IMR-90 (cell line): ENCODE measurements at regions not wholly inside any gene's neighbourhood (a gene's known extent, or its start where the extent isn't known, plus 50 kb on each side); places are given as distances from the start of the nearest gene placed in this dataset.

ENCODE experiments used
- ATAC-seq: fragments of 200-7000 bp; cut with Tn5 transposase; 2 replicates; pipeline ENCODE4 v1.9.1; 2020; ENCODE audit warnings: low read depth, mild to moderate bottlenecking, moderate library complexity
- BruUV-seq: library from RNA; stranded (reverse); fragments of 400-500 nt; replicated peaks from 2 replicates; lab custom pipeline; 2021; lab: Mats Ljungman, UMichigan
- CTCF ChIA-PET: fragments of 300-600 bp; formaldehyde crosslinking; extraction: SDS; loops from one replicate; lab custom pipeline; 2021; ENCODE audit warnings: antibody characterized with exemption; lab: Yijun Ruan, JAX
- POLR2A ChIA-PET: fragments of 300-600 bp; sonication (Branson Sonifier 250); formaldehyde crosslinking; loops from one replicate; lab custom pipeline; 2022; ENCODE audit warnings: antibody characterized with exemption; ENCODE audit not compliant: unreplicated experiment; lab: Charles Lee
- DNase-seq: peaks from one replicate; pipeline ENCODE4 v3.0.0; 2013
- H2AFZ ChIP-seq: replicated peaks from 2 replicates; pipeline ENCODE3; 2013; ENCODE audit warnings: low read length, mild to moderate bottlenecking; ENCODE audit not compliant: poor library complexity
- H2AK5ac ChIP-seq: 2 replicates; pipeline ENCODE4 v1.6.1; 2013; ENCODE audit warnings: low read depth, low read length, inconsistent platforms
- H2AK9ac ChIP-seq: replicated peaks from 2 replicates; pipeline ENCODE3; 2013; ENCODE audit warnings: mild to moderate bottlenecking, low read depth, low read length, moderate library complexity; ENCODE audit not compliant: poor library complexity
- H2BK120ac ChIP-seq: 2 replicates; pipeline ENCODE4 v1.6.1; 2013; ENCODE audit warnings: low read depth, low read length, inconsistent platforms
- H2BK15ac ChIP-seq: 3 replicates; pipeline ENCODE4 v1.6.1; 2013; ENCODE audit warnings: low read depth, low read length, inconsistent platforms
- H2BK20ac ChIP-seq: 2 replicates; pipeline ENCODE4 v1.6.1; 2013; ENCODE audit warnings: low read depth, mild to moderate bottlenecking, inconsistent platforms, low read length, moderate library complexity
- H2BK5ac ChIP-seq: 2 replicates; pipeline ENCODE4 v1.6.1; 2013; ENCODE audit warnings: mild to moderate bottlenecking, low read depth, low read length, inconsistent platforms; ENCODE audit not compliant: poor library complexity, severe bottlenecking
- H3K14ac ChIP-seq: replicated peaks from 2 replicates; pipeline ENCODE4 v1.6.1; 2013; ENCODE audit warnings: low read depth, low read length, inconsistent platforms
- H3K18ac ChIP-seq: 2 replicates; pipeline ENCODE4 v1.6.1; 2013; ENCODE audit warnings: low read depth, low read length, control low read depth
- H3K23ac ChIP-seq: 2 replicates; pipeline ENCODE4 v1.6.1; 2013; ENCODE audit warnings: low read depth, low read length, inconsistent platforms
- H3K27ac ChIP-seq: 2 replicates; pipeline ENCODE4 v1.5.1; 2013; ENCODE audit warnings: mild to moderate bottlenecking, control low read depth, low read length; ENCODE audit not compliant: insufficient read depth
- H3K27me3 ChIP-seq: 2 replicates; pipeline ENCODE4 v1.6.1; 2013; ENCODE audit warnings: low read length; ENCODE audit not compliant: control insufficient read depth, insufficient read depth
- H3K36me3 ChIP-seq: 2 replicates; pipeline ENCODE4 v1.6.1; 2013; ENCODE audit warnings: low read length, mixed read lengths; ENCODE audit not compliant: control insufficient read depth, insufficient read depth
- H3K4ac ChIP-seq: 2 replicates; pipeline ENCODE4 v1.6.1; 2013; ENCODE audit warnings: low read depth, low read length, inconsistent platforms
- H3K4me1 ChIP-seq: 2 replicates; pipeline ENCODE4 v1.6.1; 2013; ENCODE audit warnings: low read length, mixed read lengths; ENCODE audit not compliant: control insufficient read depth, insufficient read depth
- H3K4me2 ChIP-seq: 2 replicates; pipeline ENCODE4 v1.6.1; 2013; ENCODE audit warnings: low read depth, mild to moderate bottlenecking, control low read depth, low read length, moderate library complexity
- H3K4me3 ChIP-seq: 2 replicates; pipeline ENCODE4 v1.5.1; 2013; ENCODE audit warnings: low read depth, mild to moderate bottlenecking, control low read depth, low read length, moderate library complexity; ENCODE audit not compliant: insufficient read depth
- H3K56ac ChIP-seq: 2 replicates; pipeline ENCODE4 v1.6.1; 2013; ENCODE audit warnings: low read length, inconsistent platforms; ENCODE audit not compliant: insufficient read depth; ENCODE audit errors: extremely low read depth
- H3K79me1 ChIP-seq, 2 experiments: 2 replicates each; pipeline ENCODE4 v1.6.1; 2013; ENCODE audit warnings: low read length in 2 of 2, inconsistent platforms in 1 of 2, low read depth in 1 of 2
- H3K9ac ChIP-seq: 2 replicates; pipeline ENCODE4 v1.6.1; 2013; ENCODE audit warnings: low read depth, low read length, control low read depth
- H3K9me1 ChIP-seq: 2 replicates; pipeline ENCODE4 v1.6.1; 2013; ENCODE audit warnings: low read length, inconsistent platforms; ENCODE audit not compliant: insufficient read depth
- H3K9me3 ChIP-seq: 2 replicates; pipeline ENCODE4 v1.6.1; 2013; ENCODE audit warnings: low read length; ENCODE audit not compliant: control insufficient read depth, insufficient read depth
- H4K20me1 ChIP-seq: 2 replicates; pipeline ENCODE4 v1.6.1; 2013; ENCODE audit warnings: low read length, inconsistent platforms; ENCODE audit not compliant: insufficient read depth
- H4K5ac ChIP-seq: 2 replicates; pipeline ENCODE4 v1.6.1; 2013; ENCODE audit warnings: mild to moderate bottlenecking, low read depth, low read length, control low read depth
- H4K8ac ChIP-seq, 2 experiments: 2 replicates each; pipeline ENCODE4 v1.6.1; 2013; ENCODE audit warnings: low read depth in 2 of 2, low read length in 2 of 2, control low read depth in 1 of 2, inconsistent platforms in 1 of 2
- H4K91ac ChIP-seq: 2 replicates; pipeline ENCODE4 v1.6.1; 2013; ENCODE audit warnings: low read depth, low read length, inconsistent platforms; ENCODE audit not compliant: insufficient read depth
- BHLHE40 ChIP-seq: fragments of 150-350 bp; IDR thresholded peaks from 2 replicates; pipeline ENCODE4 v1.6.1; 2016; ENCODE audit warnings: mild to moderate bottlenecking, low read depth, low read length
- CEBPB ChIP-seq: IDR thresholded peaks from 2 replicates; pipeline ENCODE4 v1.6.1; 2012; ENCODE audit warnings: low read depth, low read length, improper control_type of control experiment
- CHD1 ChIP-seq: IDR thresholded peaks from 2 replicates; pipeline ENCODE4 v1.6.1; 2012; ENCODE audit warnings: low read depth, low read length, improper control_type of control experiment
- FOS ChIP-seq: fragments of 150-350 bp; IDR thresholded peaks from 2 replicates; pipeline ENCODE4 v1.6.1; 2016; ENCODE audit warnings: low read depth, low read length
- MAFK ChIP-seq: IDR thresholded peaks from 2 replicates; pipeline ENCODE4 v1.6.1; 2012; ENCODE audit warnings: low read depth, low read length, improper control_type of control experiment
- MAZ ChIP-seq: IDR thresholded peaks from 2 replicates; pipeline ENCODE4 v1.6.1; 2012; ENCODE audit warnings: low read depth, mild to moderate bottlenecking, low read length, improper control_type of control experiment, moderate library complexity, borderline replicate concordance
- MXI1 ChIP-seq: IDR thresholded peaks from 2 replicates; pipeline ENCODE4 v1.6.1; 2012; ENCODE audit warnings: low read depth, mild to moderate bottlenecking, low read length, moderate library complexity, borderline replicate concordance
- NFE2L2 ChIP-seq: fragments of 150-350 bp; IDR thresholded peaks from 2 replicates; pipeline ENCODE4 v1.6.1; 2016; ENCODE audit warnings: low read depth, mild to moderate bottlenecking, low read length
- POLR2A ChIP-seq: IDR thresholded peaks from 2 replicates; pipeline ENCODE4 v1.6.1; 2012; ENCODE audit warnings: mild to moderate bottlenecking, low read depth, low read length
- RAD21 ChIP-seq: IDR thresholded peaks from 2 replicates; pipeline ENCODE4 v1.6.1; 2012; ENCODE audit warnings: low read length, improper control_type of control experiment
- RCOR1 ChIP-seq: IDR thresholded peaks from 2 replicates; pipeline ENCODE4 v1.6.1; 2012; ENCODE audit warnings: mild to moderate bottlenecking, low read length, improper control_type of control experiment; ENCODE audit not compliant: insufficient replicate concordance
- RFX5 ChIP-seq: IDR thresholded peaks from 2 replicates; pipeline ENCODE4 v1.8.0; 2012; ENCODE audit warnings: low read depth, mild to moderate bottlenecking, low read length, moderate library complexity
- SMC3 ChIP-seq: fragments of 150-350 bp; IDR thresholded peaks from 2 replicates; pipeline ENCODE4 v1.6.1; 2016; ENCODE audit warnings: low read depth, mild to moderate bottlenecking, antibody characterized with exemption, low read length, moderate library complexity
- USF2 ChIP-seq: fragments of 150-350 bp; IDR thresholded peaks from 2 replicates; pipeline ENCODE4 v1.6.1; 2017; ENCODE audit warnings: mild to moderate bottlenecking, antibody characterized with exemption, low read length, low read depth
- WGBS, 2 experiments: methylation state at CpG; one replicate each; pipeline versions ENCODE4 v1.1.5 to v1.1.7; 2013; ENCODE audit warnings: missing lambda C conversion rate in 2 of 2; ENCODE audit not compliant: insufficient read length in 1 of 2; ENCODE audit errors: extremely low coverage in 2 of 2; 5-methylcytosine and 5-hydroxymethylcytosine counted together
- dilution Hi-C: fragments of 300-500 bp; cut with HindIII; formaldehyde crosslinking; loops from one replicate; pipeline ENCODE4 v1.14.3; 2018; ENCODE audit warnings: low sequenced_read_pairs; ENCODE audit not compliant: unreplicated experiment
- in situ Hi-C: fragments of 300-500 bp; cut with MboI; formaldehyde crosslinking; loops from 3 replicates; pipeline ENCODE4 v1.14.3; 2019; ENCODE audit warnings: low sequenced_read_pairs, inconsistent platforms, mixed read lengths
- intact Hi-C: fragments of 100-400 bp; cut with micrococcal nuclease; formaldehyde crosslinking; loops from 2 replicates; pipeline ENCODE4 v1.10.0; 2022
- TF ChIP-seq, protein P1 (sequence below): fragments of 150-350 bp; IDR thresholded peaks from 2 replicates; pipeline ENCODE4 v1.6.1; 2016; ENCODE audit warnings: low read depth, mild to moderate bottlenecking, low read length, moderate library complexity, borderline replicate concordance
- TF ChIP-seq, protein P2 (sequence below): conservative IDR thresholded peaks from 2 replicates; pipeline ENCODE4 v1.5.1; 2012; ENCODE audit warnings: mild to moderate bottlenecking, low read depth, low read length, improper control_type of control experiment

DNA sequence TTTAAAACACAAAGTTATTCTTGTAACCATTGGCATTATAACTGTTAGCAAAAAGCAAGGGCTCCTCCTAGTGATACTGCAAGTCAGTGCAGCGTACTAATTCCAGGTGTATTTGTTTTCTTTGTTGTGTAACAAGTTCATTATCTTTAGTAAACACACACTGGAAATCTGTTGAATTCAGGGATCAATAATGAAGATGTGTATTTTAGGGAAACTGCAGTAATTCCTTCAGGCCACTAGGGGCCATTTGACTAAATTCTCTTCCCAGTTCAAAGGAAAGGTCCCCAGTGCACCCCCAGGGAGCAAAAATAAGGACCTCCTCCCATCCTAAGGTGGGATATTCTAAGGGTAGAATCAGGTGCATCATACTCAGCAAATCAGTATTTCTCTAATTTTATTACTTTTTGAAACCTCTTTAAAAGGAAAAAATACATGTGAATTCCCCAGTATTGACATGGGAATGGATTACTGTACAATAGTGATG, 158.6 kb upstream of the LYZL1 start:
- H2AK9ac ChIP-seq, result no peak overlapping the region
- H3K9ac ChIP-seq, result no peak overlapping the region
- ChIA-PET POLR2A (no interaction called here), CTCF (interaction anchor here (1.3 to 1.6 kb wide), 3 partner anchors 10 to 466 kb away, joined by 3 to 10 read pairs (median 7); no protein-coding TSS in a partner anchor)
- H4K20me1 ChIP-seq, result no peaks in the 10 kb centered on the region
- no peak overlapping the region for H3K27ac ChIP-seq
- H3K27me3 ChIP-seq, result peaks cover 9% of the 10 kb centered on the region
- TF ChIP-seq BHLHE40 (no peak), NFE2L2 (no peak), SMC3 (peak; percentile 72), CHD1 (no peak), MAZ (no peak), RAD21 (peak; percentile 71), RCOR1 (no peak), POLR2A (no peak), FOS (no peak), USF2 (no peak), RFX5 (no peak), MXI1 (no peak), CEBPB (no peak), MAFK (no peak)
- TF ChIP-seq, protein P1, sequence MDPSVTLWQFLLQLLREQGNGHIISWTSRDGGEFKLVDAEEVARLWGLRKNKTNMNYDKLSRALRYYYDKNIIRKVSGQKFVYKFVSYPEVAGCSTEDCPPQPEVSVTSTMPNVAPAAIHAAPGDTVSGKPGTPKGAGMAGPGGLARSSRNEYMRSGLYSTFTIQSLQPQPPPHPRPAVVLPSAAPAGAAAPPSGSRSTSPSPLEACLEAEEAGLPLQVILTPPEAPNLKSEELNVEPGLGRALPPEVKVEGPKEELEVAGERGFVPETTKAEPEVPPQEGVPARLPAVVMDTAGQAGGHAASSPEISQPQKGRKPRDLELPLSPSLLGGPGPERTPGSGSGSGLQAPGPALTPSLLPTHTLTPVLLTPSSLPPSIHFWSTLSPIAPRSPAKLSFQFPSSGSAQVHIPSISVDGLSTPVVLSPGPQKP, result no peak
- TF ChIP-seq, protein P2, sequence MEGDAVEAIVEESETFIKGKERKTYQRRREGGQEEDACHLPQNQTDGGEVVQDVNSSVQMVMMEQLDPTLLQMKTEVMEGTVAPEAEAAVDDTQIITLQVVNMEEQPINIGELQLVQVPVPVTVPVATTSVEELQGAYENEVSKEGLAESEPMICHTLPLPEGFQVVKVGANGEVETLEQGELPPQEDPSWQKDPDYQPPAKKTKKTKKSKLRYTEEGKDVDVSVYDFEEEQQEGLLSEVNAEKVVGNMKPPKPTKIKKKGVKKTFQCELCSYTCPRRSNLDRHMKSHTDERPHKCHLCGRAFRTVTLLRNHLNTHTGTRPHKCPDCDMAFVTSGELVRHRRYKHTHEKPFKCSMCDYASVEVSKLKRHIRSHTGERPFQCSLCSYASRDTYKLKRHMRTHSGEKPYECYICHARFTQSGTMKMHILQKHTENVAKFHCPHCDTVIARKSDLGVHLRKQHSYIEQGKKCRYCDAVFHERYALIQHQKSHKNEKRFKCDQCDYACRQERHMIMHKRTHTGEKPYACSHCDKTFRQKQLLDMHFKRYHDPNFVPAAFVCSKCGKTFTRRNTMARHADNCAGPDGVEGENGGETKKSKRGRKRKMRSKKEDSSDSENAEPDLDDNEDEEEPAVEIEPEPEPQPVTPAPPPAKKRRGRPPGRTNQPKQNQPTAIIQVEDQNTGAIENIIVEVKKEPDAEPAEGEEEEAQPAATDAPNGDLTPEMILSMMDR, result peak; percentile 73
- peak; percentile 40 for ATAC-seq
- H3K36me3 ChIP-seq, result no peaks in the 10 kb centered on the region
- no CpG with 5 or more reads among the region's 1 CpG for WGBS, 2 experiments
- peak; percentile 51 for DNase-seq
- H3K79me1 ChIP-seq, result no peaks in the 10 kb centered on the region
- no peak overlapping the region for H3K4me2 ChIP-seq
- H3K4me3 ChIP-seq, result no peak overlapping the region
- no peak overlapping the region for H2BK5ac ChIP-seq
- no peak overlapping the region for H3K18ac ChIP-seq
- no peak overlapping the region for H2BK15ac ChIP-seq
- H4K5ac ChIP-seq, result no peak overlapping the region
- H3K56ac ChIP-seq, result no peak overlapping the region
- peaks cover 12% of the 10 kb centered on the region for H3K4me1 ChIP-seq
- no peak overlapping the region for H2BK120ac ChIP-seq
- no peak overlapping the region for H3K4ac ChIP-seq
- no peak overlapping the region for H3K14ac ChIP-seq
- in situ Hi-C loops, result loop anchor here (5.0 kb wide), 1 partner anchor 453 kb away; the partner anchor contains the start of gene BAMBI
- no peak overlapping the region for H2AK5ac ChIP-seq
- no TSS peak for BruUV-seq
- peaks cover 7% of the 10 kb centered on the region; the same call in 1 of the 2 replicates for H3K9me1 ChIP-seq
- H3K9me3 ChIP-seq, result no peaks in the 10 kb centered on the region
- intact Hi-C loops, result loop anchor here (1.0 to 5.0 kb wide), 5 partner anchors 138 to 502 kb away; no protein-coding TSS in a partner anchor
- dilution Hi-C loops, result no loop called here
- H4K8ac ChIP-seq, result no peak overlapping the region
- no peak overlapping the region for H2BK20ac ChIP-seq
- H3K23ac ChIP-seq, result no peak overlapping the region
- no peak overlapping the region for H4K91ac ChIP-seq
- no peak overlapping the region for H2AFZ ChIP-seq
